NCI-H2227 (cell line): ENCODE measurements at regions not wholly inside any gene's neighbourhood (a gene's known extent, or its start where the extent isn't known, plus 50 kb on each side); places are given as distances from the start of the nearest gene placed in this dataset.

ENCODE experiments used
- DNase-seq: peaks from one replicate; lab custom pipeline; 2025; ENCODE audit not compliant: unreplicated experiment; lab: John Stamatoyannopoulos, UW

GRCh38 chr10:131727560-131727959 lies 173.2 kb upstream of the PPP2R2D start:
- no peak for DNase-seq

- no peak for DNase-seq
These were observed 172.3 kb upstream of the PPP2R2D start for GRCh38 chr10:131728286-131729228.

GRCh38 chr10:131729361-131729760 lies 171.4 kb upstream of the PPP2R2D start:
- no peak for DNase-seq

GRCh38 chr10:131729938-131730660 lies 170.7 kb upstream of the PPP2R2D start:
- no peak for DNase-seq

- no peak for DNase-seq
These were observed 169.9 kb upstream of the PPP2R2D start for GRCh38 chr10:131730771-131731497.

DNA sequence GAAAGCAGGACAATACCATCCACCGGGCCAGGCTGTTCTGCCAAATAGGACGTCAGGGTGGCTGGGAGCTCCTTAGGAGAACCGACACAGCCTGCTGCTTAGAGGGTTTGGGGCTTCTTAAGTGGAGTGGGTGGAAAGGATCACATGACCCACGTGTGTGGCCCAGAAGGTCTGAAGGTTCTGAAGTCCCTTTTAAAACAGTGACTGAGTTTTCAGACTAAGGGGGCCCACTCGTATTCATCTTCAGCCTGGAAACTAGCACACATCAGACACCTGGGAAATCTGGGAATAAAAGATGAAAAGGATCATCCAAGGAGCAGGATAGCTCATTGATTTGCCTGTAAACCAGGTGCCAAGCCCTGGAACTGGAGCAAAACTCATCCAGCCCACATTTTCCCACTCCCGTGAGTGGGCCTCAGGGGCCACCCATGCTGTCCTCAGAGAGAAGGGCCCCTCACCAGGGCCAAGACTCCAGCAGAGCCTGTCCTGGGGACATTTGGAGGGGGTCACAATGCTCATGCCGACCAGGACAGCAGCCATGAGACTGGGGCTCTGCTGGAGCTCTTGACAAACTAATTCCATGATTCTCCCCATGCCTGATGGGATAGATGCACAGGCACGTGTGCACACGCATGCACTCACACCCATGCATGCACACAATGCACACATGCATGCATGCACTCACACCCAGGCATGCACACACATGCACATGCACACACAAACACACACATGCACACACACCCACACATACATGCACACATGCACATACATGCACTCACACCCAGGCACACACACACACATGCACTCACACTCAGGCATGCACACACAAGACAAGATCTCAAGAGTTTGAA lies 168.8 kb upstream of the PPP2R2D start:
- no peak for DNase-seq

GRCh38 chr10:131732631-131733127 lies 168.1 kb upstream of the PPP2R2D start:
- DNase-seq, result no peak

- no peak for DNase-seq
These were observed 167.2 kb upstream of the PPP2R2D start for GRCh38 chr10:131733596-131733995.

GRCh38 chr10:131735577-131735976 lies 165.2 kb upstream of the PPP2R2D start:
- DNase-seq, result no peak

GRCh38 chr10:131736321-131736980 lies 164.4 kb upstream of the PPP2R2D start:
- DNase-seq, result no peak

- DNase-seq, result no peak
These were observed 163.0 kb upstream of the PPP2R2D start for GRCh38 chr10:131737543-131738395.

- DNase-seq, result no peak
These were observed 162.4 kb upstream of the PPP2R2D start for GRCh38 chr10:131738396-131738735.

GRCh38 chr10:131739206-131739605 lies 161.6 kb upstream of the PPP2R2D start:
- no peak for DNase-seq

DNA sequence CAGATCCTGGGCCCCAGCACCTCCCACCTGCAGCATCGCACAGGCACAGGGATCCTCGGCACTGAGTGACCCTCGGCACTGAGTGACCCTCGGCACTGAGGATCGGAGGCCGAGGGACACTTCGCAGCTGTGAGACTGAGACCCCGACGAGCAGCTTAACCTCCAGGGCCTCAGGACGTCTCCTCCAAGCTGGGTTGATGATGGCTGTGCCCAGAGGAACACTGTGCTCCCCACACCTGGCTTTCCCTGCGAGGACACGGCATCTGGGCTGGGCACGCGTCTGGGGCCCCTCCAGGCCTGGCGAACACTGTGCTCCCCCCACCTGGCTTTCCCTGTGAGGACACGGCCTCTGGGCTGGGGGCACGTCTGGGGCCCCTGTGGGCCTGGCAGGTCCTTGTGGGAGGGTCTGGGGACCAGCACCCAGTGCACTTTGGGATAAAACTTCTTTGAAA lies 158.3 kb upstream of the PPP2R2D start:
- DNase-seq, result no peak

- no peak for DNase-seq
These were observed 157.3 kb upstream of the PPP2R2D start for GRCh38 chr10:131743190-131744151.

GRCh38 chr10:131744346-131744745 lies 156.5 kb upstream of the PPP2R2D start:
- DNase-seq, result no peak

GRCh38 chr10:131745591-131745990 lies 155.2 kb upstream of the PPP2R2D start:
- no peak for DNase-seq

GRCh38 chr10:131746241-131746711 lies 154.5 kb upstream of the PPP2R2D start:
- DNase-seq, result no peak
